H7 (cell line): ENCODE measurements at regions not wholly inside any gene's neighbourhood (a gene's known extent, or its start where the extent isn't known, plus 50 kb on each side); places are given as distances from the start of the nearest gene placed in this dataset.
"Not testable (repeated sequence)": the region's sequence is repeated elsewhere in the genome, so short reads cannot be mapped to it uniquely, and the experiment has no call there.

Experiments
- DNase-seq: peaks from one replicate; pipeline ENCODE4 v3.0.0; 2012
- H3K27me3 ChIP-seq: 2 replicates; pipeline ENCODE4 v1.6.0; 2011; ENCODE audit warnings: mild to moderate bottlenecking, low read length; ENCODE audit not compliant: control insufficient read depth, insufficient read depth
- H3K36me3 ChIP-seq: replicated peaks from 2 replicates; pipeline ENCODE4 v1.5.1; 2011; ENCODE audit warnings: low read length; ENCODE audit not compliant: control insufficient read depth, insufficient read depth
- H3K4me3 ChIP-seq: 2 replicates; pipeline ENCODE4 v1.5.1; 2011; ENCODE audit warnings: low read depth, mild to moderate bottlenecking, control low read depth, low read length, moderate library complexity; ENCODE audit not compliant: insufficient read depth

DNA sequence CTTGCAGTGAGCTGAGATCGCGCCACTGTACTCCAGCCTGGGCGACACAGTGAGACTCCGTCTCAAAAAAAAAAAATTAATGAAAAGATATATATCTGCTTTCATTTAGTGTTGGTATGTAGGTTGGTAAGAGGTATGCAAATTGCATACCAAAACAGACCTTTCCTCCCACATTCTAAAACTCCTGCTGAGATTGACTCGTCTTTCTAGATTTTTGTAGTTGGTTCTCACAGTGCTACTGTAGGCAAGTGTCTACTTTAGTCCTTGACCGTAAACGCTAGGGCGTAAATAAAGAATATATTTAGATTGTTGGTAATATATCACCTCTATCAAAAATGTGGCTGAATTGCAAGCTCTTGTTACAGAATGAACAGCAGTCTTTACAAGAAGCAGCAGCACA lies 445.9 kb downstream of the CHSY3 start:
- H3K36me3 ChIP-seq = no peaks in the 10 kb centered on the region
- no peak overlapping the region for H3K4me3 ChIP-seq
- no peak for DNase-seq
- no peaks in the 10 kb centered on the region for H3K27me3 ChIP-seq

DNA sequence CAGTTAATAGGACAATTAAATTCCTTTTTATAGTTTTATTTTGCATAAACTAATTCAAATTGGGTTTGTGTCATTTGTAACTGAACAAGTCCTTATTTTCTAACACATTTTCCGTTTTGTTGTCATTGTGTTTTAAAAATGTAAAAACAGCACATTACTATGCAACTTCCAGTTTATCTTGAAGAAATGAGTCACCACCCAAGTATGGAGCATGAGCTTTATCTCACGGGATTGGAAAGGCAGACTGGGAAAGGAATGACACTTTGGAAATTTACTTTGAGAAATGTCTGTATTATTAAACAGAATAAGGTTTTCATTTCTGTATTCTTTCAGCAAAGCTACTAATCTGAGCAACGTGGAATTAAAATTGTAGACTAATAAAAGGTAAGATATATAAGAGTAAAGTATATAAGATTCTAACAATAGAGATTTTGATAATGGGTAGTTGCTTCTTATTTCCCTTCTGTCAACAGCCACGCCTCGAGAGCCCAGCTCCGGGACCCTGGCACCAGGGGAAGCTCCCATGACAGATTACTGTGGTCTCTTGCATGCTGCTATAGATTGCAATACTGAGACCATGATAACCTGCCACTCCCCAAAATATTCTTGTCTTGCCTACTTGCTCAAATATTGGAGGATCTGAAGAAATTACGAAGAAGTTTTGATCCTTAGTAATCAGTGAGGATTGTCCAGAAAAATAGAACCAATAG lies 433.1 kb downstream of the CHSY3 start:
- DNase-seq = no peak
- Histone ChIP-seq H3K4me3 (no peak overlapping the region), H3K27me3 (no peaks in the 10 kb centered on the region), H3K36me3 (no peaks in the 10 kb centered on the region)

DNA sequence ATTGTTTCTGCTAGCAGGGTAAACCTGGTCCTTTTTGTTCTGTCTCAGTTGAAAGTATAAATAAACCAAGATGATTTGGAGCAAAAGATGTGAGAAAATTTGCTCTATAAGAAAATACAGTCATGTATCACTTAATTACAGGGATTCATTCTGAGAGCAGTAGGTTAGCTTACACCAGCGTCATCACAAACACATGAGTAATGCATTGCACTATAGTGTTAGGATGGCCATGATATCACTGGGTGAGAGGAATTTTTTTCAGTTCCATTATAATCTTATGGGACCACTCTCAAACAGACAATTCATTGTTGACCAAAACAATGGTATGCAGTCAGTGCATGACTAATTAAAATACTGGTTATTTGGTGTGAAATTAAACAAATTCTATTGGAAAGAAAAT lies 430.9 kb downstream of the CHSY3 start:
- Histone ChIP-seq H3K4me3 (no peak overlapping the region), H3K36me3 (no peaks in the 10 kb centered on the region), H3K27me3 (no peaks in the 10 kb centered on the region)
- no peak for DNase-seq

DNA sequence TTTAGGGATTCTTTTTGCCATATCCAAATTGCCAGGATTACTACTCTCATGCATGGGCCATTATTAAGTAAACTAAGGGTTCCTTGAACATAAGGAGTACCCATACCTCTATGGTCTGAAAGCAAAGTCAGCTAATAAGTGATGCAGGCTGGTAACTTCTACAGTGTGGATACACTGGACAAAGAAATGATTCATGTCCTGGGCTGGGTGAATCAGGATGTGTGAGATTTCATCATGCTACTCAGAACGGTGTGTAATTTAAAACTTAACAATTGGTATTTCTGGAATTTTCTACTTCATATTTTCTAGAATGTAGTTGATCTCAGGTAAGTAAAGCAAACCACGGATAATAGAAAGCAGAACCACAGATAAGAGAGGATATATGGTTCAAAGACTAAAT lies 428.8 kb downstream of the CHSY3 start:
- DNase-seq = no peak
- Histone ChIP-seq H3K36me3 (no peaks in the 10 kb centered on the region), H3K27me3 (no peaks in the 10 kb centered on the region), H3K4me3 (no peak overlapping the region)

DNA sequence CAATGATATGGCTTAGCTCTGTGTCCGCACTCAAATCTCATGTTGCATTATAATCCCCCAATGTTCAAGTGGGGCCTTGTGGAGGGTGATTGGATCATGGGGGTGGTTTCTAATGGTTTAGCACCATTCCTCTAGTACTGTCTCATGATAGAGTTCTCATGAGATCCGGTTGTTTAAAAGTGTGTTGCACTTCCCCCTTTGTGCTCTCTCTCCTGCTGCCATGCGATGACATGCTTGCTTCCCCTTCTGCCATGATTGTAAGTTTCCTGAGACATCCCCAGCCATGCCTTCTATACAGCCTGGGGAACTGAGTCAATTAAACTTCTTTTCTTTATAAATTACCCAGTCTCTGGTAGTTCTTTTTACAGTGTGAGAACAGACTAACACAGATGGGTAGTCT lies 427.1 kb downstream of the CHSY3 start:
- H3K36me3 ChIP-seq = no peaks in the 10 kb centered on the region
- no peak overlapping the region for H3K4me3 ChIP-seq
- H3K27me3 ChIP-seq = no peaks in the 10 kb centered on the region
- DNase-seq = no peak

DNA sequence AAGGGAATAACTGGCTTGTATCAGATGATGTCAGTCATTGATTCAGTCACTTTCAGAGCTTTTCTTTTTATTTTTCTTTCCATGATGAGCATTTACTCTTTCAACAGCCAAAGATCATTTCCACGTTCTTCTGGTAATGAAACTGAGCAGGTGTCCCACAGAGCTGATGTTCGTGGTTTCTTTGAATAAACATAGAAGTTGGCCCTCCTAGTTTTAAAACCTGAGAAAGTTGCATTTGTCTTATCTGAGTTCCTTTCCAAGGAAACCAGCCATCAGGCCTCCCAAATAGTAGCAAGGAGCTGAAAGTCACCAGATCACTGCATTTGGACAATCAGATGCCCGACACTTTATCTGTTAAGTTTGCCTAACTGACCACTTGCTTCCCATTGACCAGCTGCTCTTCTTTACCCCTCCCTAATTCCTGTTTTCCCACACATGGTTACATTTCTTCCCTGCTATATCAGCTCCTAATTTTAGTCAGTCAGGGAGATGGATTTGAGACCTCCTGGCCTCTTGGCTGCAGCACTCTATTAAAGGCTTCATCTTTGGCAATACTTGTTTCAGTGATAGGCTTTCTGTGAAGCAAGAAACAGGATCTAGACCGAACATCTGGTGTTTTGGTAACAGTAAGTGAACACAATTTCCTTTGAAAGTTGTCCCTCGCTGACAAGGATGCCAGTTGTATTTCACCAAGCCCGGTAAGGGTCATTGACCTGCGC lies 420.8 kb downstream of the CHSY3 start:
- no peak for DNase-seq
- Histone ChIP-seq H3K36me3 (no peaks in the 10 kb centered on the region), H3K4me3 (no peak overlapping the region), H3K27me3 (no peaks in the 10 kb centered on the region)

DNA sequence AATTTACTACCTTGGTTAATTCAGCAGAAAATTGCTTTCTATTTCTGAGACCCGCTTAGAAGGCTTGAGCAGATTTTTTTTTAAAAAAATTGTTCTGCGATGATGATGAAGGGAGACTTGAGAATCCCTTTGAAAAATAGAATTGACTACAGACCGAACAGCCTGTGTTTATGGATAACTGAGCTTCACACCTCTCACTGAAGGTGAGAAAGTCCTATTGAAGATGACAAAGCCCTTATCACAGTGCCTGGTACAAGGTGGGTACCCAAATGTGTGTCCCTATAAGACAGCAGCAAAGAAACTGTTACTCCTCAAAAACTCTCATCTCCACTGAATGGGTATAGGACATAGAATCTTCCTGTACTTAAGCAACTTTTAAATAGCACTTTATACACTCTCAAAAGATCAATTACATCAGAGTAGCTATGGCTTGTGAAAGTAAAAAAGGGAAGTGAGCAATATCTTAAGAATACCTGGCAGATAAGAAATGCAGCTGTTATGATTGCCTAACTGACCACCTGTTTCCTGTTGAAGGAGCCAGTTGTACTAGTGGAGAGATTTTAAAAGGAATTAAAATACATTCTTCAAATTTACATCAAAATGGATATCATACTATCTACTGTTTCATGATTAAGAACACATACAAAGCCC lies 419.7 kb downstream of the CHSY3 start:
- H3K36me3 ChIP-seq = no peaks in the 10 kb centered on the region
- no peak for DNase-seq

DNA sequence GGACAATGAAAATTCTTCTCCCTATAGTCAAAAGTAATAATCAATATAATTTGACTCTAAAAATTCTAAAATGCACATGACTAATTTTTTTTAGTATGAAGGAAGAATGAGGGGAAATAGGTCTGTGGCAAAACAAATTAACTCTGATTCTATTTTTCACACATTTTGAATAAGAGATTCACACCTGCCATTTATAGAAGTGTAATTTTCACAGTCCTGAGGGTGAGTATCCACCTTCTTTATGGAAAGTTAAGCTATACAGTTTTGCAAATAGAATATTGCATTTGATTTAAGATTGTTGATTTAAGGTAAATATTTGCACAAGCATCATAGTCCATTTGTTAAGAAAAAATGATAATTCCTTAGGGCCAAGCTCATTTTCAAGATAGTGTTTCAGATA lies 417.7 kb downstream of the CHSY3 start:
- no peaks in the 10 kb centered on the region for H3K27me3 ChIP-seq
- no peak for DNase-seq
- H3K36me3 ChIP-seq = no peaks in the 10 kb centered on the region
- H3K4me3 ChIP-seq = no peak overlapping the region

More for the DNA sequence above, 419.7 kb downstream of the CHSY3 start:
- Histone ChIP-seq H3K4me3 (no peak overlapping the region), H3K27me3 (no peaks in the 10 kb centered on the region)

DNA sequence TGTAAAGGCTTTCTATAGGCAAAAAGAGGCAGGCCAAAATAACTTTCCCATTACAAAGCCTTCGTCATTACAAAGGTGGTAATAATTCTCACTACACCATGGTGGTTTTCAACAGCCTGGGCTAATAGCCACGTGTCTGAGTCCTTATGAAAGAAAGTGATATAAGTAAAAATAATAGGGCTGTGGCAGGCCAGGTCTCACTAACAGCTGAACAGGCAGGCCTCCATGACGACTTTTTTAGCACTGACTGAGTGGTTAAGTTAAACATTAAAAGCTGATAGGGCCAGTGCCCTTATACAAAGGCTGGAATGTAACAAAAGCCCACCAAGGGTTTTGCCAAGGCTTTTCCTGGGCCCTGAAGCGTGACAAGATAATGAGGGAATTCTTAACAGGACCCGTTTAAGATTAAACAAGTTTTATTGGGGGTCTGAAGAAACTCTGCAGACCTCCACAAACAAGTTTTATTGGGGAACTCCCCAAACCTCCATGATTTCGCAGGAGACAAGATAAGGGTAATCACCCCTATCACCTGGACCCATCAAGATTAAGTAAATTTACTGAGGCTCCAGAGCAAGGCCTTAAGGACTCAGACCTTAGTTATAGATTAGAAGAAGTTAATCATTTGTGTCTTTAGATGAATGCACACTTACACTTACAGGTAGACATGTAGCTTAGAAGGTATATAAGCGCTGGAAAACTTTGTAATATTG lies 412.9 kb downstream of the CHSY3 start:
- DNase-seq = no peak
- no peaks in the 10 kb centered on the region for H3K36me3 ChIP-seq
- H3K4me3 ChIP-seq = no peak overlapping the region
- no peaks in the 10 kb centered on the region for H3K27me3 ChIP-seq

DNA sequence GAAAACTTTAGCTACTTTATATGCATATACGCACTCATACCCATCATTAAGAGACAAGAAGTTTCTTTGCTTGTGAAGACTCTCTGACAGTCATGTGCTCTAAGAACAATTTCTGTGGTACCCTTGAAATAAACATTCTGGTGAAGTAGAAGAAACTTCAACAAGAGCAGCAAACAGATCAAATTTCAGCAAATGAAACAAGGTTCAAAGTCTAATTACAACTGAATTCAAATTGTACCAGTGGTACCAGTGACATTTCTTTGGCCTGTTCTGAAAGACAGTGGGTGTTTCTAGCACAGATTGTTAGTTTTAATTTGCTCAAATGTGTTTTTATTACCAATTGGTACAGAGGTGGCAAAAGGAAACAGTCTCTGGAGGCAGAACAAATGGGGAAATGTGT lies 391.0 kb downstream of the CHSY3 start:
- Histone ChIP-seq H3K4me3 (no peak overlapping the region), H3K27me3 (no peaks in the 10 kb centered on the region; the same call in 1 of the 2 replicates), H3K36me3 (no peaks in the 10 kb centered on the region)
- DNase-seq = no peak

DNA sequence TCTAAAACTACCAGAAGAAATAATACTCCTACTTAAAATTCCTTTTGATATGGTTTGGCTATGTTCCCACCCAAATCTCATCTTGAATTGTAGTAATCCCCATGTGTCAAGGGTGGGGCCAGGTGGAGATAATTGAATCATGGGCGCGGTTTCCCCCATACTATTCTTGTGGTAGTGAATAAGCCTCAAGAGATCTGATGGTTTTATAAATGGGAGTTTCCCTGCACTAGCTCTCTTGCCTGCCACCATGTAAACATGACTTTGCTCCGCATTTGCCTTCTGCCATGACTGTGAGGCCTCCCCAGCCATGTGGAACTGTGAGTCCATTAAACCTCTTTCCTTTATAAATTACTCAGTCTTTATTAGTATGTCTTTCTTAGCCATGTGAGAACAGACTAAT lies 390.5 kb downstream of the CHSY3 start:
- not testable (repeated sequence) for H3K27me3 ChIP-seq, H3K4me3 ChIP-seq, DNase-seq, H3K36me3 ChIP-seq

DNA sequence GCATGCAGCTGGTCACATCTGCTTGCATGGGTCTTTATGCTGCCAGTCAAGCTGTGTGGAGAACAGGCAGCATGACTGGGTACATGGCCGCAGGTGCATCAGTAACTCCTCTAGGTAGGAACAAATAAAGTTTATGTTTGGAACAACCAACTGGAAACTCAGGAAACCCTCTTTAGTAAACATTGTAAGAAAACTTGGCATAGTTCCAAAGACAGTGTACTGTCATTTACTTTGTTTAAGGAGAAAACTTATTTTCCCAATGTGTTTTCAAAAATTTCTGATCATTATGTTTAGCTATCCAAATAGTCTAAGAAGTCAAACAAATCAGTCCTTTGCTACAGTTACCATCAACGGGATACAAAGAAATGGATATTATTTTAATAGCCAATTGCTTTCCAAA lies 386.0 kb downstream of the CHSY3 start:
- Histone ChIP-seq H3K27me3 (no peaks in the 10 kb centered on the region), H3K36me3 (no peaks in the 10 kb centered on the region), H3K4me3 (no peak overlapping the region)
- DNase-seq = no peak

DNA sequence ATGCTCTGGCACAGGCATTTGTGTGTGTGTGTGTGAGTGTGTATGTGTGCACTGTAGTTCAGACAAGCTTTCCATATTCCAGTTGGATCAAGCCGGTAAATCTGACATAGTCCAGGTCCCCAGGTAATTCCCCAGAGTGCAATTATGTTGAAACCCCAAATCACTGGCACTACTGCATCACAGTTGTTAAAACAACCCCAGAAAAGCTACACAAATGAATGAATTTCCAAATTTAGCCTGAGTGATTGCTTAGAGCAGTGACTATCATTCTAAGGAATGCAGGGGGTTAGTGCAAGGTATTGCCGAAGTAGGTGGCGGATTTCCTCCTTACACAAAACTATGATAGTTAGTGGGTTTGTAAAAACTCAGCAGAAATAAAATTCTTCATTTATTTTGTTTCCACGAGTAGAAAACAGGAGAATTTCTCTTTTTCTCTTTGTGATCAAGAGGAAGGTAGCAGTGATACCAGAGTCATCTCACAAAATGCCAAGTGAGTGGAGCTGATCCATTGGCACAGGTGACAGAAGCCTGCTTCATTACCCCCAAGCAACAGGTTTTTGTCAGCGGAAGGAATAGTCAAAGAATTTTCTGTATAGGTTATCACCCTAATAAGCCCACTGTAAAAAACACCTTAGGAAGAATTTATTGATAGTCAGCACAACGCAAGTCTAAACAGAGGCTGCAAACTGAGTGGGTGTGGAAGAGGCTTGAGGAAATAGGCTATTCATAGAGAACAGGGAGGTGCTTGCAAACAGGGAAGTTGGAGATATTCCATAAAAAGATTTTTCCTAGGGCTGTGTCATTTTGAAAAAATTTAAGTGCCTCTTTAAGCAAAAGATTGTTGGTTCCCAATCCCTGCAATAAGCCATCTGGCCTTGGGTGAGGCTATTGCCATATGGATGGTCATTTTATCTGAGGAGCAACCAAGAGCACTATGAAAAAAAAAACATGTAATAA lies 385.1 kb downstream of the CHSY3 start:
- Histone ChIP-seq H3K27me3 (no peaks in the 10 kb centered on the region), H3K4me3 (no peak overlapping the region), H3K36me3 (no peaks in the 10 kb centered on the region)
- DNase-seq = no peak

DNA sequence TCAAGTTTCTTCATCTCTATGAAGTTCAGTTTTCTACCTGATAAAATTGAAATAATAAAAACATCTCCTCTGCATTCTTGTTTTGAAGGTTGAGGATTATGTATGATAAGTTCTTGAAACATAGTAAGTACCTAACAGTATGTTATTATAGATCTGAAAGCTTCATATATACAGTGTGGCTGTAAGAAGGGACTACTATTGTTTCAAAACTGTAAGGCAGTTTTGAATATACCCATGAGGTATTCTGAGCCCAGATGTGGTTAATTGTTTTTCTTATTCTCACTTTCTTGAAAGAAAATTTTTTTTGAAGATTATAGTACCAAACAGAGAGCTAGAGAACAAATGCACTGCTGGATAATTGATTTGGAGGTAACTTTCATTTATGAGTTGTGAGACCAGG lies 383.2 kb downstream of the CHSY3 start:
- H3K4me3 ChIP-seq = no peak overlapping the region

More for the DNA sequence above, 383.2 kb downstream of the CHSY3 start:
- no peak for DNase-seq
- Histone ChIP-seq H3K36me3 (no peaks in the 10 kb centered on the region), H3K27me3 (no peaks in the 10 kb centered on the region)
